ENCODE measurements at regions not wholly inside any gene's neighbourhood (a gene's known extent, or its start where the extent isn't known, plus 50 kb on each side); places are given as distances from the start of the nearest gene placed in this dataset.

- intact Hi-C loops (cut with DNase I) = no loop called here
- ATAC-seq = no peak
- Histone ChIP-seq H3K27ac (no peak overlapping the region), H3K27me3 (no peaks in the 10 kb centered on the region), H3K4me3 (no peak overlapping the region), H3K4me1 (no peaks in the 10 kb centered on the region), H3K9me3 (no peaks in the 10 kb centered on the region), H3K36me3 (no peaks in the 10 kb centered on the region)
- TF ChIP-seq CTCF (IDR thresholded peaks at IDR 0.05) = no peak
- DNase-seq = no peak
Observed at GRCh38 chrX:140393507-140393906, 111.4 kb downstream of the SOX3 start.

GRCh38 chrX:140391313-140391712, 113.6 kb downstream of the SOX3 start:
- no peaks in the 10 kb centered on the region for H3K27me3 ChIP-seq
- intact Hi-C loops (cut with DNase I) = no loop called here
- no peak overlapping the region for H3K27ac ChIP-seq
- TF ChIP-seq CTCF (IDR thresholded peaks at IDR 0.05) = no peak
- no peaks in the 10 kb centered on the region for H3K36me3 ChIP-seq
- ATAC-seq (no peak), DNase-seq (no peak)
- H3K4me3 ChIP-seq = no peak overlapping the region
- no peaks in the 10 kb centered on the region for H3K4me1 ChIP-seq
- H3K9me3 ChIP-seq = no peaks in the 10 kb centered on the region

- intact Hi-C loops (cut with DNase I) = no loop called here
Observed at GRCh38 chrX:140389331-140389730, 115.5 kb downstream of the SOX3 start.

GRCh38 chrX:140362861-140363260, 142.0 kb downstream of the SOX3 start:
- DNase-seq = no peak
- no peak for TF ChIP-seq CTCF (IDR thresholded peaks at IDR 0.05)
- H3K4me3 ChIP-seq = no peak overlapping the region
- no peaks in the 10 kb centered on the region for H3K4me1 ChIP-seq
- intact Hi-C loops (cut with DNase I) = no loop called here
- H3K27me3 ChIP-seq = no peaks in the 10 kb centered on the region
- no peak overlapping the region for H3K27ac ChIP-seq
- H3K36me3 ChIP-seq = no peaks in the 10 kb centered on the region
- ATAC-seq = no peak
- no peaks in the 10 kb centered on the region for H3K9me3 ChIP-seq

More at GRCh38 chrX:140389331-140389730, 115.5 kb downstream of the SOX3 start:
- no peak for TF ChIP-seq CTCF (IDR thresholded peaks at IDR 0.05)
- no peaks in the 10 kb centered on the region for H3K9me3 ChIP-seq
- no peaks in the 10 kb centered on the region for H3K4me1 ChIP-seq
- H3K4me3 ChIP-seq = no peak overlapping the region
- no peak overlapping the region for H3K27ac ChIP-seq
- H3K36me3 ChIP-seq = no peaks in the 10 kb centered on the region
- no peaks in the 10 kb centered on the region for H3K27me3 ChIP-seq
- no peak for DNase-seq
- no peak for ATAC-seq

- H3K9me3 ChIP-seq = no peaks in the 10 kb centered on the region
- no peaks in the 10 kb centered on the region for H3K36me3 ChIP-seq
- intact Hi-C loops (cut with DNase I) = no loop called here
- no peak overlapping the region for H3K4me3 ChIP-seq
- H3K27me3 ChIP-seq = no peaks in the 10 kb centered on the region
- DNase-seq = no peak
- TF ChIP-seq CTCF (IDR thresholded peaks at IDR 0.05) = no peak
- no peak for ATAC-seq
- no peaks in the 10 kb centered on the region for H3K4me1 ChIP-seq
- H3K27ac ChIP-seq = no peak overlapping the region
Observed at GRCh38 chrX:140360924-140361323, 143.9 kb downstream of the SOX3 start.

GRCh38 chrX:140360284-140360683, 144.6 kb downstream of the SOX3 start:
- no peaks in the 10 kb centered on the region for H3K36me3 ChIP-seq
- ATAC-seq = no peak
- DNase-seq = no peak

More at GRCh38 chrX:140360284-140360683, 144.6 kb downstream of the SOX3 start:
- Histone ChIP-seq H3K9me3 (no peaks in the 10 kb centered on the region), H3K4me1 (no peaks in the 10 kb centered on the region), H3K27me3 (no peaks in the 10 kb centered on the region), H3K4me3 (no peak overlapping the region), H3K27ac (no peak overlapping the region)
- intact Hi-C loops (cut with DNase I) = no loop called here
- no peak for TF ChIP-seq CTCF (IDR thresholded peaks at IDR 0.05)

Measured in upper lobe of right lung (tissue), 1 donor.